H54 (cell line): ENCODE measurements at regions not wholly inside any gene's neighbourhood (a gene's known extent, or its start where the extent isn't known, plus 50 kb on each side); places are given as distances from the start of the nearest gene placed in this dataset.
"Not testable (repeated sequence)": the region's sequence is repeated elsewhere in the genome, so short reads cannot be mapped to it uniquely, and the experiment has no call there.

Experiments
- DNase-seq: peaks from one replicate; pipeline ENCODE4 v3.0.0; 2011; ENCODE audit warnings: low spot score, mixed read lengths; ENCODE audit not compliant: insufficient read length
- FAIRE-seq: peaks from 3 replicates; lab custom pipeline; 2011; peaks lifted over from hg19 to GRCh38; lab: Jason Lieb, UNC
- POLR2A ChIP-seq: IDR thresholded peaks from 2 replicates; pipeline ENCODE4 v1.6.1; 2011; ENCODE audit warnings: low read depth, mild to moderate bottlenecking, low read length

DNA sequence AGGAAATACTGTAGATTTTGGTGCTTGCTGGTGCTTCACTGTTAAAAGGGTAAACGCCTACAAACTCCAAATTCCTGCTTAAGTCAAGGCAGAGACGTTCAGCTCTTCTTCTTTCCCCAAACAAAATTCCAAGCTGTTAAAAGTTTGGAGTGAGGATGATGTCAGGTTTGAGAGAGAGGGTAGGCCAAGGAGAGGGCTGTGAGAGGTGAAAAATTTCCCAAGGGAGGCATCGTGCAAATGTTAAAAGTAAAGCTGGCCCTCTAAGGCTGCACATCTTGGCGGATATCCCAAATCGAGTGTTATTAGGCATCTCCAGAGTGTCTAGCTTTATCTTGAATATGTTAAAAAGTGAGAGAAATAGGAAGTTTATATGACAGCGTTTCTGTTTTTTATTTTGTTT, 651.8 kb downstream of the QKI start:
- no peak for FAIRE-seq
- no peak for DNase-seq
- no peak for TF ChIP-seq POLR2A

DNA sequence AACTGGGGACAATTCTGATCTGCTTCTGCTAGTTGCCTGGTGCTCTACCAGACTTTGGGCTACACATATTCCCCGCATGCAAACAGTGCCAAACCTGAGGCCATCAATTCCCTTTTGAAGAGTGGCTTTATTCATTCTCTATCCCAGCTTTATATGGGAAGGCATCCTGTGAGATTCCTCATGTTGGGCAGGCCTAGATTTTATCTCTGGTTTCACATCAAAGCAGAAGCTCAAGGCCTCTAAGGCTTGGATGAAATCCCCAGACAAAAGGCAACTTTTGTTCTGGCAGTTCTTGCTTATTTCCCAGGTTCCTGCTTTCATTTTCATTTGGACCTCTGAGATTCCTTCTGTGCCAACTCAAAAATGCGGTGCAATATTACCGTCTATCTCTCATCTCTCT, 648.8 kb downstream of the QKI start:
- DNase-seq (no peak), FAIRE-seq (no peak)
- TF ChIP-seq POLR2A = no peak

DNA sequence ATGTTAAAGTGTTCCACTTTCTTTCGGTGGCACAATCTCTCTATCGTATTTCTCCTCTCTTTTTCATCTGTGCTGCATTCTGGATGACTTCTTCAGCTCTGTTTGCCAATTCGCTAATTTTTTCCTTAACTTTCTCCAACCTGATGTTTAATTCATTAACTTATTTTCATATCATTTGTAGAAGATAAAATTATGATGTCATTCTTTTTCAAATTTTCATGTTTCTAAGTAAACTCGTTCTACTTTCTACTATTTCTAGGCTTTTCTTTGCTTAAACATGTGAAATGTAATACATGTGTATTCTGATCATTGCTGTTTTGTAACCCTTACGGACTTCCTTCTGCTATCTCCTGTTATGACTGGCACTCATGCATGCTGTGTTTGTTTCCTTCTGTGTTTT, 648.4 kb downstream of the QKI start:
- no peak for FAIRE-seq
- DNase-seq = no peak
- TF ChIP-seq POLR2A = no peak

DNA sequence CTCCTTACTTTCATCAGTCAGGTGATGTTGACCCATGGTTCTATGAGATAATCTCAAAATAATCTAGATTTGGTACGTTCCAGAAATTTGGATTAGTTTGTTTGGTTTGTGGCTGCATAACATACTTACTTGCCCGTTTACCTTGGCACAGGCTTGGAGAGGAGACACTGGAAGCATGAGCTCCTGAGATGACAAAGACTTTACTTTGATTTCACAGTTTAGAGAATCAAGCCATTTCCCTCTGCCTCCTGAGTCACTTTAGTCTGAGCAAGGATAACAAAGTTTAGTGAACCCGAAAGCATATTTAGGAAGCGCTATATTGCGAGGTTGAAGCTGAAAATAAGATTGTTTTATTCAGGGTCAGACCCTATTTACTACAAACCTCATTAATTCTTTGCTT, 643.4 kb downstream of the QKI start:
- no peak for FAIRE-seq
- TF ChIP-seq POLR2A = no peak
- DNase-seq = no peak

DNA sequence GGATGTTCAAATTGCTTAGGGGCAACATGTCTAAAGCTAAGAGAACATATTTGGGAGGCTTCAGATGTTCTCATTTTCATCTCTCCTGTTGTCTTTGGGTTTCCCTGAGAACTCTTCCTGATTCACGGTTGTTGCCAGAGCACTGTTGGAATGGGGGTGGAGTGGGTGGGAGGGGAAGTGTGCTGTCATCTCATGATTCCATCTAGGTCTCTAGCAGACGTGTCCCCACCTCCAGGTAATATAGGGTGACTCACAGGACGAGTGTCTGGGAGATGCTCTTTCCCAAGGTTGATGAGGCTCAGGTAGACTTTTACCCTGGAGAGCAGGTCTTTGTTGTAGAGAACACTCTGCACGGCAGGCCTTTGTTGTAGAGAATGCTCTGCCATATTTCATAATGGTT, 636.9 kb downstream of the QKI start:
- TF ChIP-seq POLR2A = no peak
- FAIRE-seq (no peak), DNase-seq (no peak)

DNA sequence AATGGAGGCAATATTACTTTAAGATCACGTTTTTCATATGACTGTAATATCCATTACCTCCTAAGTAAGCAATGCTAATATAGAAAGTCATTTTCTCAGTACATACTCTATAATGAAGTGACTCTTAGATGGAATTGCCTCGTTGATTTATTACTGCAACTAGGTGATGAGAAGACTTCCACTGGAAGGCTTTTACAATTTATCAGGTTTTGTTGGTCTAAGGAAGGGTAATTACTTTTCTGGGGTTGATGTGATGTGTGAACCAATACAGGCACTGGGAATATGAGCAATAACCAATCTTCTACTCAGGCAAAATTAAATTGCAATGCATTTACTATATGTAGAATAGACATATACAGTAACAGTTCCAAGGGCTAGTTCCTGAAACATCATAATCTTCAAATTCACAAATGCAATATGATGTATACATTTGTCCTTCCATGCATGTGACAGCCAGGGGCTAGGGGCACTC, 635.0 kb downstream of the QKI start:
- no peak for TF ChIP-seq POLR2A
- FAIRE-seq = no peak

DNA sequence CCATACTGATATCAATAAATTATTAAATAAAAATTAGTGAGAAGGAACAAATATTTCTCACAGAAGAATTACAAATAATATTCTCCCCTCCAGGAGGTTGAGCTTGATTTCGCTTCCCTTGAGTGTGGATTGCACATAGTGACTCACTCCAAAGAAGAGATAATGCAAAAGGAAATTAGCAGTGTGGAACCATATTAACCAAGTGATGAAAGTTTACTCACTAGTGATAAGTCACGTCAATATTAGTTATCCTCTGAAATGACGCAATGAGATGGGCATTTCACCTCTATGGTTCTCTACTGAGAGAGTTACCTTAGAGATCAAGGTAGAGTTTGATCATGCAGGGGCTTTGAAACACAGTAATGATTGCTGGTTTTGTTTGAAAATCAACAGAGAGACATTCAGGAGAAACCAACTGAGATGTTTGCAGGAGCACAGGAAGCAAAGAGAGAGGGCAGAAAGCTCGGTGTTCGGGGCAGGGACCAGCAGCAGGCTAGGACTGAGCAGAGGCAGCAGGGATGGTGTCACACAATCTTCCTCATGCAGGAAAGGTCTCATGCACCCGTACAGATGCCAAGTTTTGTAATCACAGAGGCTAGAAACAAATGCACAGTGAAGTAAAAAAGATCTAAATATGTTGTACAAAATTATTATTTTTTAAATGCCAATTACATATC, 634.5 kb downstream of the QKI start:
- DNase-seq = no peak
- no peak for FAIRE-seq

More for the DNA sequence above, 635.0 kb downstream of the QKI start:
- DNase-seq = no peak

DNA sequence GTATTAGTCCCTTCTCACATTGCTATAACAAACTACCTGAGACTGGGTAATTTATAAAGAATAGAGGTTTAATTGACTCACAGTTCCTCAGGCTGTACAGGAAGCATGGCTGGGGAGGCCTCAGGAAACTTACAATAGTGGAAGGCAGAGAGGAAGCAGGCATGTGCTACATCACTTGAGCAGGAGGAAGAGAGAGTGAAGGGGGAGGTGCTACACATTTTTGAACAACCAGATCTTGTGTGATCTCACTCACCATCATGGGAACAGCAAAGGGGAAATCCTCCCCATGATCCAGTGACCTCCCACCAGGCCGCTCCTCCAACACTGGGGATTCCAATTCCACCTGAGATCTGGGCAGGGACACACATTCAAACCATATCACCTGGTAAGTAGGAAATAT, 630.6 kb downstream of the QKI start:
- no peak for TF ChIP-seq POLR2A
- DNase-seq (no peak), FAIRE-seq (no peak)

More for the DNA sequence above, 634.5 kb downstream of the QKI start:
- TF ChIP-seq POLR2A = no peak

DNA sequence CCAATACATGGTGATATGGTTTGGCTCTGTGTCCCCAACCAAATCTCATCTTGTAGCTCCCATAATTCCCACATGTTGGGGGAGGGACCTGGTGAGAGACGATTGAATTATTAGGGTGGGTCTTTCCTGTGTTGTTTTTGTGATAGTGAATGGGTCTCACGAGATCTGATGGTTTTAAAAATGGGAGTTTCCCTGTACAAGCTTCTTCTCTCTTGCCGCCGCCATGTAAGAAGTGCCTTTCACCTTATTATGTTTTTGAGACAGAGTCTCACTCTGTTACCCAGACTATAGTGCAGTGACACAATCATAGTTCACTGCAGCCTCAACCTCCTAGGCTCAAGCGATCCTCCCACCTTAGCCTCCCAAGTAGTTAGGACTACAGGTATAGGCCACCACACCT, 629.1 kb downstream of the QKI start:
- not testable (repeated sequence) for DNase-seq, FAIRE-seq

DNA sequence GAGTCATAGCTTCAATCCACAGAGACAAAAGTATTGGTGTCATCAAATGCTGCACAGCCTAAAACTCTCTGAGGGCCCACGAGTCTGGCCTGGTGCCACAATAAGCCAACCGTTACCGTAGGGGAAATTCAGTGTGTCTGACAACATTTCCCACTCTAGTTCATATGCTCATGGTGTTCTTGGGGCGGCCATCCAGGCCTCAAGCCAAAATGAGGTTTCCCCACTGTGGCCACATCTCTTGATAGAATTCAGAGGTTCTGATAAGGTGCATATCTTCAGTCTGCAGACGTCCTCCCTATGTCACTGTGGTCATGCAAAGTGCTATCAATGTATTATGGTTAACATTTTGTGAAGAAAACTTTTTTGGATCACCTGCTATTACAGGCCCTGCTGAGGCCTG, 627.7 kb downstream of the QKI start:
- no peak for DNase-seq
- no peak for TF ChIP-seq POLR2A
- FAIRE-seq = no peak

DNA sequence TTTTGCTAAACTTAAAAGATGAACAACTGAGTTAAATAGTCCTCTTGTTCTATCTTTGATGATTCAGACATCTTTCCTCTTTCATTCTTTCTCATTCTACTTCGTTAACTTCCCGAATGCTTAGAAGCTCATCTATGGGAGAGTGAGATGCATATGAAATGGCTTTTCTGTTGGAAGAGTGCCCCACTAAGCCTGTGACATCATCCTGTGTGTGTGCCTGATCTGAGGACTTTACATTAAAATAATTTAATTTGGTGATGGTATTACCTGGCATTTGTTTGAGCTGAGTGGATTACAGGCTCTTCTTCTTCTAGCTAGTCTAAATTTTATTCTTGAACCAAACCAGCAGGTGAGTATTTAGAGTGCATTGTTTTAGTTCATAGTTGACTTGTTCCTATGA, 626.5 kb downstream of the QKI start:
- FAIRE-seq (no peak), DNase-seq (no peak)
- TF ChIP-seq POLR2A = no peak

DNA sequence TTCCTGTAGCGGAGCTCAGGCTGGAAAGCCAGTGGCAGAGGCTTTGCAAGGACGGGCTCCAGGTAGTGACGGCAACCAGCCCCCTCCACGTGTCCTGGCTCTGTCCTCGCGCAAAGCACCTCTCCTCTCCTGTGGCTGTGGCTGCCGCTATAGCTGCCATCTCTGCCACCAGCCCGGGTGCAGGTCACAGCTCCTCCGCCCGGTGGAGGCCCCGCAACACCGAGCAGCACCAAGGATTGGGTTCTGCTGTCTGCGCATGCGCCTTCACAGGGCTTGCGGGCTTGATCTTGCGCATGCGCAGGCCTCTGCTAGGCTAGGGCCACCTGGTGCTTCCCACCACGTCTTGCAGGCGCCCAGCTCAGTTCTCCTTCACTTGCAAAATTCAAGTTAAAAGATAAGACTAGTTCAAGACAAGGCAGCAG, 625.4 kb downstream of the QKI start:
- DNase-seq (no peak), FAIRE-seq (no peak)
- no peak for TF ChIP-seq POLR2A

DNA sequence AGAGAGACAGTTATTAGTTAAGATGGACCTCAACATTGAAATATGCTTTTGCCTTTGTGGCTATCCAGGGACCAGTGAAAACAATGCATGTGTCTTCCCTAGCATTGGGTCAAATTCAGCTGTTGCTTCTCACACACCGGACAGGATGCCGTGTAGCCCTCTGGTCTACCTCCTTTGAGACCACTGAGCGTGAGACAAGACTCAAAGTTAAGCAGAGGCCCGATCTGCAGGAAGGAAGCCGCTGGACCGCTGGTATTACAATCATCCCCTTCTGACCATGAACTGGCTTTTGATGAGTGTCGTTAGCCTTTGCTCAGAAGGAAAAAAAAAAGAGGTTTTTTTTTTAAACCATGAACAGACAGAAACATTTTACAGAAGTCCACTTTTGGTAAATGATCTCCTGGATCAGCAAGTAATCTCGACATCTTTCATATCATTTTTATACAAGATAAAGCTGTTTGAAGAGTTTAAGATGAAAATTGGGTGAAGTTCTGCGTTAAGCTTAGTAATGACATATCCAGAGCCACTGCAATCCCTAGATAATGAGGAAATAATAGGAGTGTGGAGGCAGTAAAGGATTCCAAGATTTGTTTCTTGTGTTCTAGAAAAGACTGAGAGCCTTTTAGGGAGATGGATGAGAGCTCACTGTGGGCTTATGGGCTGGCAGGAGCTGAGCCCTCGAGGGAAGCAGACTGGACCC, 622.8 kb downstream of the QKI start:
- no peak for FAIRE-seq
- no peak for TF ChIP-seq POLR2A
- DNase-seq = no peak

DNA sequence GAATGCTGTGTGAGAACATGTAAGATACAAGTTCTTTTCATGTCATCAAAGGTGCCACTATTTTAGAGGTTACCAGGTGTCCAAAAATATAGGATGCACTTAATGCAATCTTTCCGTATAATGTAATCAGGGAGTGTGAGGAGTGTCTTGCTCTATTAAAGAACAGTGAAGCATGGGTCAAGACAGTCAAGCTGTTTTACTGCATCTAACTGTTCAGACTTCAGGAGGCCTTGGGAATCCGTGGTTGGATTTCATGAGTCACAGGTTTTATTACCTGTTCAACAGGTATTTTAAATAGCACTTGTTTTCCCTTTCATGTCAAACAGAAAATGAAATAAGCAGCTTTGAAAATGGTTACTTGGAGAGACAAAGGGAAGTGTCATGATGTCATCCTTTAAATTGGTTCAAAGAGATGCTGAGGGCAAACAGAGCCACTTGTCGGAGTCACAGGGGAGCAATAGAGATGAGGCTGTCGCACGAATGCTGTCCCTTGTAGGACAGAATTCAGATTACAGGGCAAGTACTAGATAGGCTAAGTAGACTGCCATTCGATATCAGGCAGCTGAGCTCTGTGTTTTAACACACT, 621.5 kb downstream of the QKI start:
- no peak for TF ChIP-seq POLR2A
- no peak for FAIRE-seq
- DNase-seq = no peak
